ENCODE measurements at regions not wholly inside any gene's neighbourhood (a gene's known extent, or its start where the extent isn't known, plus 50 kb on each side); places are given as distances from the start of the nearest gene placed in this dataset.
"Not testable (repeated sequence)": the region's sequence is repeated elsewhere in the genome, so short reads cannot be mapped to it uniquely, and the experiment has no call there.

- Histone ChIP-seq H4K20me1 (ENCODE audit: control insufficient read depth, insufficient read depth, low read length, poor library complexity, severe bottlenecking) (no peaks in the 10 kb centered on the region), H3K4me3 (ENCODE audit: control extremely low read depth in 1 of 5, extremely low read depth in 1 of 5, insufficient read depth in 1 of 5, low read depth in 2 of 5, low read length in 4 of 5) (no peak overlapping the region), H3K9me3 (ENCODE audit: control extremely low read depth in 1 of 3, control insufficient read depth in 2 of 3, insufficient read depth in 1 of 3, low read length in 2 of 3) (peaks cover 0 to 10% (median 5%) of the 10 kb centered on the region in 3 donors), H2AFZ (ENCODE audit: insufficient read depth, low read depth, low read length, poor library complexity, severe bottlenecking) (no peak overlapping the region), H3K79me2 (ENCODE audit: control insufficient read depth, insufficient read depth, low read length) (no peaks in the 10 kb centered on the region), H3K27me3 (replicated peaks in 1 of 4; ENCODE audit: control extremely low read depth in 1 of 4, control insufficient read depth in 3 of 4, insufficient read depth in 4 of 4, low read length in 3 of 4) (no peaks in the 10 kb centered on the region), H3K9ac (ENCODE audit: low read length) (no peak overlapping the region), H3K4me2 (replicated peaks; ENCODE audit: low read depth, low read length, poor library complexity, severe bottlenecking) (no peak overlapping the region), H3K4me1 (ENCODE audit: control insufficient read depth in 2 of 2, insufficient read depth in 2 of 2, low read length in 2 of 2) (no peaks in the 10 kb centered on the region), H3K36me3 (replicated peaks in 1 of 2; ENCODE audit: control extremely low read depth in 1 of 2, control insufficient read depth in 1 of 2, extremely low read depth in 1 of 2, insufficient read depth in 2 of 2, low read length in 1 of 2) (no peaks in the 10 kb centered on the region), H3K27ac (ENCODE audit: low read length in 2 of 2) (no peak overlapping the region)
- ATAC-seq (ENCODE audit: low read depth), result no peak
- no peak for TF ChIP-seq CTCF (IDR thresholded peaks at IDR 0.05)
- TF ChIP-seq EZH2 (IDR thresholded peaks at IDR 0.05; ENCODE audit: borderline replicate concordance, insufficient read depth, low read depth, low read length, poor library complexity, severe bottlenecking), result no peak
- Mint-ChIP-seq H3K4me1 (no peaks in the 10 kb centered on the region), H3K27ac (no peak overlapping the region), H3K9me3 (ENCODE audit: insufficient read depth) (peaks cover 2% of the 10 kb centered on the region), H3K4me3 (no peak overlapping the region), H3K27me3 (peaks cover 10% of the 10 kb centered on the region)
- CTCF ChIA-PET, result no interaction called here
- POLR2A ChIA-PET, result interaction anchor here (0.6 kb wide), 1 partner anchor 29 kb away, joined by 3 read pairs; no protein-coding TSS in a partner anchor
- intact Hi-C loops (cut with micrococcal nuclease), result no loop called here
- DNase-seq, result no peak
These were observed 178.0 kb downstream of the HIPK3 start for GRCh38 chr11:33435216-33435615.

- CTCF ChIA-PET, result no interaction called here
These were observed 177.1 kb downstream of the HIPK3 start for GRCh38 chr11:33434294-33434693.

GRCh38 chr11:33428435-33428834 lies 171.3 kb downstream of the HIPK3 start:
- H3K9me3 ChIP-seq (ENCODE audit: control extremely low read depth in 1 of 3, control insufficient read depth in 2 of 3, insufficient read depth in 1 of 3, low read length in 2 of 3); H4K20me1 ChIP-seq (ENCODE audit: control insufficient read depth, insufficient read depth, low read length, poor library complexity, severe bottlenecking); H3K27ac Mint-ChIP-seq; H3K9ac ChIP-seq (ENCODE audit: low read length); H3K79me2 ChIP-seq (ENCODE audit: control insufficient read depth, insufficient read depth, low read length); H3K4me2 ChIP-seq (replicated peaks; ENCODE audit: low read depth, low read length, poor library complexity, severe bottlenecking); H3K27ac ChIP-seq (ENCODE audit: low read length in 2 of 2); H2AFZ ChIP-seq (ENCODE audit: insufficient read depth, low read depth, low read length, poor library complexity, severe bottlenecking); H3K4me1 Mint-ChIP-seq; H3K9me3 Mint-ChIP-seq (ENCODE audit: insufficient read depth); ATAC-seq (ENCODE audit: low read depth); H3K4me1 ChIP-seq (ENCODE audit: control insufficient read depth in 2 of 2, insufficient read depth in 2 of 2, low read length in 2 of 2); H3K27me3 ChIP-seq (replicated peaks in 1 of 4; ENCODE audit: control extremely low read depth in 1 of 4, control insufficient read depth in 3 of 4, insufficient read depth in 4 of 4, low read length in 3 of 4); CTCF ChIA-PET; intact Hi-C loops (cut with micrococcal nuclease); POLR2A ChIA-PET; H3K4me3 ChIP-seq (ENCODE audit: control extremely low read depth in 1 of 5, extremely low read depth in 1 of 5, insufficient read depth in 1 of 5, low read depth in 2 of 5, low read length in 4 of 5); H3K4me3 Mint-ChIP-seq; DNase-seq; H3K36me3 ChIP-seq (replicated peaks in 1 of 2; ENCODE audit: control extremely low read depth in 1 of 2, control insufficient read depth in 1 of 2, extremely low read depth in 1 of 2, insufficient read depth in 2 of 2, low read length in 1 of 2): not testable (repeated sequence)
- peaks cover 25% of the 10 kb centered on the region for H3K27me3 Mint-ChIP-seq
- no CpG with 5 or more reads among the region's 7 CpGs for WGBS (ENCODE audit: insufficient coverage)

More at GRCh38 chr11:33434294-33434693, 177.1 kb downstream of the HIPK3 start:
- Histone ChIP-seq H3K27ac (ENCODE audit: low read length in 2 of 2) (no peak overlapping the region), H3K4me3 (ENCODE audit: control extremely low read depth in 1 of 5, extremely low read depth in 1 of 5, insufficient read depth in 1 of 5, low read depth in 2 of 5, low read length in 4 of 5) (no peak overlapping the region), H2AFZ (ENCODE audit: insufficient read depth, low read depth, low read length, poor library complexity, severe bottlenecking) (no peak overlapping the region), H3K79me2 (ENCODE audit: control insufficient read depth, insufficient read depth, low read length) (no peaks in the 10 kb centered on the region), H3K4me1 (ENCODE audit: control insufficient read depth in 2 of 2, insufficient read depth in 2 of 2, low read length in 2 of 2) (no peaks in the 10 kb centered on the region), H3K9me3 (ENCODE audit: control extremely low read depth in 1 of 3, control insufficient read depth in 2 of 3, insufficient read depth in 1 of 3, low read length in 2 of 3) (peaks cover 0 to 10% (median 5%) of the 10 kb centered on the region in 3 donors), H3K9ac (ENCODE audit: low read length) (no peak overlapping the region), H3K36me3 (replicated peaks in 1 of 2; ENCODE audit: control extremely low read depth in 1 of 2, control insufficient read depth in 1 of 2, extremely low read depth in 1 of 2, insufficient read depth in 2 of 2, low read length in 1 of 2) (no peaks in the 10 kb centered on the region), H3K27me3 (replicated peaks in 1 of 4; ENCODE audit: control extremely low read depth in 1 of 4, control insufficient read depth in 3 of 4, insufficient read depth in 4 of 4, low read length in 3 of 4) (no peaks in the 10 kb centered on the region), H3K4me2 (replicated peaks; ENCODE audit: low read depth, low read length, poor library complexity, severe bottlenecking) (no peak overlapping the region), H4K20me1 (ENCODE audit: control insufficient read depth, insufficient read depth, low read length, poor library complexity, severe bottlenecking) (no peaks in the 10 kb centered on the region)
- no peak for ATAC-seq (ENCODE audit: low read depth)
- Mint-ChIP-seq H3K9me3 (ENCODE audit: insufficient read depth) (peaks cover 2% of the 10 kb centered on the region), H3K4me3 (no peak overlapping the region), H3K4me1 (no peaks in the 10 kb centered on the region), H3K27ac (no peak overlapping the region), H3K27me3 (peaks cover 15% of the 10 kb centered on the region)
- POLR2A ChIA-PET, result no interaction called here
- WGBS (ENCODE audit: insufficient coverage), result 92% methylated on average over 1 of the region's 1 CpG
- TF ChIP-seq CTCF (IDR thresholded peaks at IDR 0.05) (no peak), EZH2 (IDR thresholded peaks at IDR 0.05; ENCODE audit: borderline replicate concordance, insufficient read depth, low read depth, low read length, poor library complexity, severe bottlenecking) (no peak)
- no peak for DNase-seq
- intact Hi-C loops (cut with micrococcal nuclease), result no loop called here

All from B cell (primary cell).